HepG2 (cell line): ENCODE measurements at regions not wholly inside any gene's neighbourhood (a gene's known extent, or its start where the extent isn't known, plus 50 kb on each side); places are given as distances from the start of the nearest gene placed in this dataset.

Source experiments
- ATAC-seq: fragments of 200-7000 bp; cut with Tn5 transposase; 3 replicates; pipeline ENCODE4 v1.9.1; 2020; ENCODE audit warnings: mild to moderate bottlenecking, moderate library complexity
- BruUV-seq: library from RNA; stranded (reverse); fragments of 400-500 nt; replicated peaks from 2 replicates; lab custom pipeline; 2021; lab: Mats Ljungman, UMichigan
- CTCF ChIA-PET: fragments of 300-600 bp; formaldehyde crosslinking; extraction: SDS; loops from one replicate; lab custom pipeline; 2021; ENCODE audit warnings: low total read pairs, inconsistent platforms, low intra/inter-chr PET ratio; lab: Yijun Ruan, JAX
- POLR2A ChIA-PET: fragments of 350-600 bp; sonication (Branson Sonifier 250); formaldehyde crosslinking; loops from one replicate; lab custom pipeline; 2020; ENCODE audit warnings: antibody characterized with exemption, inconsistent platforms; lab: Yijun Ruan, JAX
- DNase-seq: peaks from one replicate; pipeline ENCODE4 v3.0.0-alpha.2; 2015; ENCODE audit warnings: low spot score
- FAIRE-seq: peaks from 3 replicates; lab custom pipeline; 2011; peaks lifted over from hg19 to GRCh38; lab: Jason Lieb, UNC
- H2AFZ ChIP-seq: one replicate; pipeline ENCODE4 v1.6.1; 2011; ENCODE audit warnings: low read length, inconsistent platforms
- H3K27ac ChIP-seq: fragments of 300-600 bp; 3 replicates; pipeline ENCODE4 v1.8.0; 2011; ENCODE audit warnings: mixed run types, mild to moderate bottlenecking, mixed read lengths, low read length, inconsistent platforms; ENCODE audit not compliant: insufficient read depth; ENCODE audit errors: extremely low read length
- H3K27me3 ChIP-seq, 2 experiments: fragments of 200-600 bp in 1 of 2; 2 replicates in 1 of 2; 3 replicates in 1 of 2; pipeline versions ENCODE4 v1.6.0 to v1.8.0; 2011; ENCODE audit warnings: low read length in 2 of 2, mild to moderate bottlenecking in 2 of 2, moderate library complexity in 2 of 2, inconsistent platforms in 1 of 2; ENCODE audit not compliant: insufficient read depth in 2 of 2, control insufficient read depth in 1 of 2
- H3K36me3 ChIP-seq, 2 experiments: fragments of 200-600 bp in 1 of 2; replicated peaks in 1 of 2; 2 replicates in 1 of 2; 3 replicates in 1 of 2; pipeline versions ENCODE4 v1.5.1 to v1.8.0; 2011; ENCODE audit warnings: low read length in 2 of 2, inconsistent platforms in 1 of 2; ENCODE audit not compliant: insufficient read depth in 2 of 2, control insufficient read depth in 1 of 2
- H3K4me1 ChIP-seq: 2 replicates; pipeline ENCODE4 v1.5.1; 2012; ENCODE audit warnings: low read length, inconsistent platforms; ENCODE audit not compliant: insufficient read depth
- H3K4me2 ChIP-seq: 2 replicates; pipeline ENCODE4 v1.6.0; 2011; ENCODE audit warnings: low read depth, low read length, inconsistent platforms
- H3K4me3 ChIP-seq, 3 experiments: fragments of 200-600 bp in 1 of 3; sonication (generic), shearing (Covaris generic) in 1 of 3; replicated peaks in 1 of 3; 2 replicates each; pipeline ENCODE4 v1.5.1; 2011 to 2016; ENCODE audit warnings: low read length in 3 of 3, inconsistent platforms in 2 of 3, low read depth in 2 of 3, mild to moderate bottlenecking in 2 of 3, control low read depth in 1 of 3, mixed read lengths in 1 of 3; ENCODE audit not compliant: insufficient read depth in 1 of 3
- H3K79me2 ChIP-seq: one replicate; pipeline ENCODE4 v1.6.1; 2011; ENCODE audit warnings: low read length, inconsistent platforms; ENCODE audit not compliant: insufficient read depth
- H3K9ac ChIP-seq: 2 replicates; pipeline ENCODE4 v1.6.0; 2011; ENCODE audit warnings: mild to moderate bottlenecking, low read depth, low read length, inconsistent platforms; ENCODE audit not compliant: insufficient read depth
- H3K9me3 ChIP-seq: 2 replicates; pipeline ENCODE4 v1.5.1; 2012; ENCODE audit warnings: mild to moderate bottlenecking, low read length
- H4K20me1 ChIP-seq: 2 replicates; pipeline ENCODE4 v1.6.0; 2011; ENCODE audit warnings: inconsistent platforms, mild to moderate bottlenecking, low read length, moderate library complexity; ENCODE audit not compliant: insufficient read depth
- ATF7 ChIP-seq, 2 experiments: fragments of 450-650 bp in 1 of 2; sonication (generic) in 1 of 2; formaldehyde crosslinking in 1 of 2; IDR thresholded peaks; 2 replicates each; pipeline versions ENCODE4 v1.4.0 to v1.6.1; 2016 to 2020; ENCODE audit warnings: antibody characterized with exemption in 1 of 2, mild to moderate bottlenecking in 1 of 2, missing genetic modification reagents in 1 of 2
- CENPT ChIP-seq: sonication (generic); formaldehyde crosslinking; IDR thresholded peaks from 2 replicates; pipeline ENCODE4 v1.8.0; 2022; ENCODE audit warnings: low read depth, mild to moderate bottlenecking, moderate library complexity, missing genetic modification reagents
- FOXO1 ChIP-seq: sonication (generic); formaldehyde crosslinking; IDR thresholded peaks from 2 replicates; pipeline ENCODE4 v1.4.0; 2020; ENCODE audit warnings: missing genetic modification reagents
- JUN ChIP-seq: sonication (generic); formaldehyde crosslinking; IDR thresholded peaks from 2 replicates; pipeline ENCODE4 v1.4.0; 2020; ENCODE audit warnings: mild to moderate bottlenecking, missing genetic modification reagents
- RELA ChIP-seq: sonication (generic); formaldehyde crosslinking; IDR thresholded peaks from 2 replicates; pipeline ENCODE4 v1.4.0; 2020; ENCODE audit warnings: missing genetic modification reagents
- SNRNP70 ChIP-seq: fragments of 200-400 bp; formaldehyde crosslinking; IDR thresholded peaks from 2 replicates; pipeline ENCODE4 v1.6.1; 2017; ENCODE audit warnings: mild to moderate bottlenecking, low read depth, low read length, moderate library complexity
- SUZ12 ChIP-seq: fragments of 150-350 bp; IDR thresholded peaks from 2 replicates; pipeline ENCODE4 v1.6.1; 2014; ENCODE audit warnings: low read depth, low read length
- TSC22D2 ChIP-seq: sonication (generic); formaldehyde crosslinking; IDR thresholded peaks from 2 replicates; pipeline ENCODE4 v1.5.1; 2020; ENCODE audit warnings: missing genetic modification reagents, mild to moderate bottlenecking, borderline replicate concordance
- ZFP36L2 ChIP-seq: sonication (generic); formaldehyde crosslinking; IDR thresholded peaks from 2 replicates; pipeline ENCODE4 v1.4.0; 2020; ENCODE audit warnings: missing genetic modification reagents
- ZNF367 ChIP-seq: sonication (generic); formaldehyde crosslinking; IDR thresholded peaks from 2 replicates; pipeline ENCODE4 v1.4.0; 2020; ENCODE audit warnings: missing genetic modification reagents, borderline replicate concordance
- WGBS: methylation state at CpG from one replicate; pipeline ENCODE4 v1.1.6; 2017; ENCODE audit warnings: low lambda C conversion rate; 5-methylcytosine and 5-hydroxymethylcytosine counted together
- in situ Hi-C: cut with HindIII; loops from 2 replicates; pipeline ENCODE4 v1.10.0; 2017; ENCODE audit warnings: low pct_unique_long_range_greater_than_20kb; ENCODE audit not compliant: extremely low pct_ligation_motif_present
- intact Hi-C: fragments of 100-400 bp; cut with micrococcal nuclease; formaldehyde crosslinking; loops from one replicate; pipeline ENCODE4 v1.10.0; 2022; ENCODE audit not compliant: unreplicated experiment
- TF ChIP-seq, protein P1 (sequence below): sonication (generic); formaldehyde crosslinking; IDR thresholded peaks from 2 replicates; pipeline ENCODE4 v1.5.1; 2020; ENCODE audit warnings: missing genetic modification reagents, mild to moderate bottlenecking, borderline replicate concordance
- TF ChIP-seq, protein P2 (sequence below): sonication (generic); formaldehyde crosslinking; IDR thresholded peaks from 2 replicates; pipeline ENCODE4 v1.5.1; 2020; ENCODE audit warnings: missing genetic modification reagents, mild to moderate bottlenecking, borderline replicate concordance
- TF ChIP-seq, protein P3 (sequence below): sonication (generic); formaldehyde crosslinking; IDR thresholded peaks from 2 replicates; pipeline ENCODE4 v1.5.0; 2020; ENCODE audit warnings: mild to moderate bottlenecking, missing genetic modification reagents, moderate library complexity

DNA sequence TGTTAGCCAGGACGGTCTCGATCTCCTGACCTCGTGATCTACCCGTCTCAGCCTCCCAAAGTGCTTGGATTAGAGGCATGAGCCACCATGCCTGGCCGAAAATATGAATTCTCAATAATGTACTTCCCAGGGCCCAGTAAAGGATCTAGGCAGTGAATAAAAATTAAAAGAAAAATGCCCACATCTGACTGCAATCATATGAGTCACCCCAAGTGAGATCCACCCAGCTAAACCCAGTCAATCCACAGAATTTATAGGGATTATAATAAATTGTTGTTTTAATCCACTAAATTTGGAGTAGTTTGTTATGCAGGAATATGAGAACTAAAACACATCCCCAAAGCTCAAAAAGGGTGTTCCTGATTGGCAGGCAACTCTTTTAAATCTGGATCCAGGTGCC, 93.5 kb upstream of the STK39 start (continued):
- TF ChIP-seq ATF7 (IDR thresholded peaks at IDR 0.05) (no peak), ATF7 (CRISPR knock-in tag; IDR thresholded peaks at IDR 0.05) (no peak), SNRNP70 (no peak), ZNF367 (CRISPR knock-in tag) (no peak)
- TF ChIP-seq, protein P1, sequence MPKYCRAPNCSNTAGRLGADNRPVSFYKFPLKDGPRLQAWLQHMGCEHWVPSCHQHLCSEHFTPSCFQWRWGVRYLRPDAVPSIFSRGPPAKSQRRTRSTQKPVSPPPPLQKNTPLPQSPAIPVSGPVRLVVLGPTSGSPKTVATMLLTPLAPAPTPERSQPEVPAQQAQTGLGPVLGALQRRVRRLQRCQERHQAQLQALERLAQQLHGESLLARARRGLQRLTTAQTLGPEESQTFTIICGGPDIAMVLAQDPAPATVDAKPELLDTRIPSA (CRISPR knock-in tag), result no peak
- TF ChIP-seq, all 625 proteins: peak for 0

DNA sequence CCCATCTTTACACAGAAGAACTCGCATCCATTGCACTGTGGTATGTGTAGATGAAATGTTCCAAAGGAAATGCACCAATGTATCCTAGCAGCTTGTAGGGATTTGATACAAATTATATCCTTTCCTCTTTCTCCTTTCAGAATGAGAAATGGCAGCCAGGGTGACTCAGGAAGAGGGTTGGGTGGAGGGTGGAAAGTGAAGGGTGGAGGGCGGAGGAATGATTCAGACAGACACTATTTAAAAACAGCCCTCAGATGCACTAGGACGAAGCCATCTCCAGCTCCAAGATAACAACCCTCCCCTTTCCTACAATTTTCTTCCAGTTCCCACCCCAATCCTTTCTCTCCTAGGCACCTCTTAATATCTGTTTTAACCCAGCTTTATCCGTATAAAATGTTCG, 96.2 kb upstream of the STK39 start:
- FAIRE-seq (no peak), DNase-seq (no peak), ATAC-seq (no peak)
- no peaks in the 10 kb centered on the region for H3K79me2 ChIP-seq
- TF ChIP-seq, protein P2, sequence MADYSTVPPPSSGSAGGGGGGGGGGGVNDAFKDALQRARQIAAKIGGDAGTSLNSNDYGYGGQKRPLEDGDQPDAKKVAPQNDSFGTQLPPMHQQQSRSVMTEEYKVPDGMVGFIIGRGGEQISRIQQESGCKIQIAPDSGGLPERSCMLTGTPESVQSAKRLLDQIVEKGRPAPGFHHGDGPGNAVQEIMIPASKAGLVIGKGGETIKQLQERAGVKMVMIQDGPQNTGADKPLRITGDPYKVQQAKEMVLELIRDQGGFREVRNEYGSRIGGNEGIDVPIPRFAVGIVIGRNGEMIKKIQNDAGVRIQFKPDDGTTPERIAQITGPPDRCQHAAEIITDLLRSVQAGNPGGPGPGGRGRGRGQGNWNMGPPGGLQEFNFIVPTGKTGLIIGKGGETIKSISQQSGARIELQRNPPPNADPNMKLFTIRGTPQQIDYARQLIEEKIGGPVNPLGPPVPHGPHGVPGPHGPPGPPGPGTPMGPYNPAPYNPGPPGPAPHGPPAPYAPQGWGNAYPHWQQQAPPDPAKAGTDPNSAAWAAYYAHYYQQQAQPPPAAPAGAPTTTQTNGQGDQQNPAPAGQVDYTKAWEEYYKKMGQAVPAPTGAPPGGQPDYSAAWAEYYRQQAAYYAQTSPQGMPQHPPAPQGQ (CRISPR knock-in tag), result no peak
- TF ChIP-seq RELA (CRISPR knock-in tag) (no peak), SUZ12 (no peak), ZFP36L2 (no peak), TSC22D2 (CRISPR knock-in tag) (no peak), FOXO1 (no peak), JUN (no peak), CENPT (no peak)
- TF ChIP-seq, protein P3, sequence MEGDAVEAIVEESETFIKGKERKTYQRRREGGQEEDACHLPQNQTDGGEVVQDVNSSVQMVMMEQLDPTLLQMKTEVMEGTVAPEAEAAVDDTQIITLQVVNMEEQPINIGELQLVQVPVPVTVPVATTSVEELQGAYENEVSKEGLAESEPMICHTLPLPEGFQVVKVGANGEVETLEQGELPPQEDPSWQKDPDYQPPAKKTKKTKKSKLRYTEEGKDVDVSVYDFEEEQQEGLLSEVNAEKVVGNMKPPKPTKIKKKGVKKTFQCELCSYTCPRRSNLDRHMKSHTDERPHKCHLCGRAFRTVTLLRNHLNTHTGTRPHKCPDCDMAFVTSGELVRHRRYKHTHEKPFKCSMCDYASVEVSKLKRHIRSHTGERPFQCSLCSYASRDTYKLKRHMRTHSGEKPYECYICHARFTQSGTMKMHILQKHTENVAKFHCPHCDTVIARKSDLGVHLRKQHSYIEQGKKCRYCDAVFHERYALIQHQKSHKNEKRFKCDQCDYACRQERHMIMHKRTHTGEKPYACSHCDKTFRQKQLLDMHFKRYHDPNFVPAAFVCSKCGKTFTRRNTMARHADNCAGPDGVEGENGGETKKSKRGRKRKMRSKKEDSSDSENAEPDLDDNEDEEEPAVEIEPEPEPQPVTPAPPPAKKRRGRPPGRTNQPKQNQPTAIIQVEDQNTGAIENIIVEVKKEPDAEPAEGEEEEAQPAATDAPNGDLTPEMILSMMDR (CRISPR knock-in tag), result no peak
- intact Hi-C loops, result no loop called here
- POLR2A ChIA-PET, result no interaction called here
- no peak overlapping the region for H3K9ac ChIP-seq
- WGBS, result 36% methylated on average over 5 of the region's 5 CpGs
- H3K4me3 ChIP-seq, result no peak overlapping the region
- H3K36me3 ChIP-seq, result no peaks in the 10 kb centered on the region
- no peak overlapping the region for H3K4me2 ChIP-seq
- no peaks in the 10 kb centered on the region for H4K20me1 ChIP-seq
- BruUV-seq, result no TSS peak
- peaks cover 7% of the 10 kb centered on the region for H3K4me1 ChIP-seq
- CTCF ChIA-PET, result no interaction called here
- H3K27me3 ChIP-seq, result peaks cover 1 to 11% of the 10 kb centered on the region in 2 experiments; a peak in 2 of 5 replicates
- no peak overlapping the region for H2AFZ ChIP-seq
- no peaks in the 10 kb centered on the region for H3K9me3 ChIP-seq
- in situ Hi-C loops, result no loop called here
- no peak overlapping the region for H3K27ac ChIP-seq
